Common myeloid progenitor, CD34-positive (primary cell): ENCODE measurements at regions not wholly inside any gene's neighbourhood (a gene's known extent, or its start where the extent isn't known, plus 50 kb on each side); places are given as distances from the start of the nearest gene placed in this dataset.

ENCODE experiments used
- CTCF ChIA-PET: fragments of 350-600 bp; sonication (Branson Sonifier 250); formaldehyde crosslinking; loops from one replicate; lab custom pipeline; 2021; ENCODE audit warnings: antibody characterized with exemption; lab: Charles Lee
- POLR2A ChIA-PET: fragments of 350-600 bp; sonication (Branson Sonifier 250); formaldehyde crosslinking; loops from one replicate; lab custom pipeline; 2021; ENCODE audit warnings: antibody characterized with exemption; lab: Charles Lee
- DNase-seq, 3 donors: peaks; one replicate each; pipeline versions ENCODE4 v3.0.0 to v3.0.0-alpha.2; 2013
- H3K27ac ChIP-seq, 2 experiments: 1 replicate in 1 of 2; 2 replicates in 1 of 2; pipeline ENCODE4 v1.7.0; 2013; ENCODE audit warnings: inconsistent platforms in 2 of 2, low read length in 2 of 2, mild to moderate bottlenecking in 2 of 2, low read depth in 1 of 2, moderate library complexity in 1 of 2; ENCODE audit not compliant: severe bottlenecking in 2 of 2, insufficient read depth in 1 of 2, poor library complexity in 1 of 2
- H3K27me3 ChIP-seq, 5 experiments: replicated peaks in 2 of 5; 1 replicate in 3 of 5; 2 replicates in 2 of 5; pipeline versions ENCODE4 v1.6.1 to v1.7.0; 2013; ENCODE audit warnings: low read length in 4 of 5, mild to moderate bottlenecking in 2 of 5, moderate library complexity in 2 of 5, inconsistent platforms in 1 of 5; ENCODE audit not compliant: insufficient read depth in 5 of 5, control insufficient read depth in 4 of 5
- H3K36me3 ChIP-seq, 4 experiments: 1 replicate in 2 of 4; 2 replicates in 2 of 4; pipeline versions ENCODE4 v1.6.1 to v1.7.0; 2013; ENCODE audit warnings: low read length in 3 of 4, control low read depth in 1 of 4, mild to moderate bottlenecking in 1 of 4; ENCODE audit not compliant: control insufficient read depth in 4 of 4, insufficient read depth in 4 of 4
- H3K4me1 ChIP-seq, 4 experiments: 1 replicate in 3 of 4; 2 replicates in 1 of 4; pipeline versions ENCODE4 v1.6.1 to v1.7.1; 2013; ENCODE audit warnings: low read length in 3 of 4, mild to moderate bottlenecking in 3 of 4, control low read depth in 1 of 4, inconsistent platforms in 1 of 4, moderate library complexity in 1 of 4; ENCODE audit not compliant: control insufficient read depth in 4 of 4, insufficient read depth in 4 of 4; ENCODE audit errors: control extremely low read depth in 1 of 4
- H3K4me3 ChIP-seq, 7 experiments: 1 replicate in 4 of 7; 2 replicates in 3 of 7; pipeline versions ENCODE4 v1.5.1 to v1.7.0; 2013; ENCODE audit warnings: mild to moderate bottlenecking in 7 of 7, low read length in 6 of 7, moderate library complexity in 6 of 7, inconsistent platforms in 2 of 7, low read depth in 2 of 7, control low read depth in 1 of 7; ENCODE audit not compliant: insufficient read depth in 4 of 7, control insufficient read depth in 1 of 7; ENCODE audit errors: extremely low read depth in 1 of 7
- H3K9me3 ChIP-seq, 5 experiments: 1 replicate in 4 of 5; 2 replicates in 1 of 5; pipeline versions ENCODE4 v1.6.1 to v1.7.1; 2013; ENCODE audit warnings: low read length in 4 of 5, mild to moderate bottlenecking in 2 of 5, inconsistent platforms in 1 of 5, low read depth in 1 of 5, moderate library complexity in 1 of 5; ENCODE audit not compliant: control insufficient read depth in 4 of 5, insufficient read depth in 2 of 5; ENCODE audit errors: control extremely low read depth in 1 of 5
- WGBS: methylation state at CpG from one replicate; pipeline ENCODE4 v1.1.5; 2013; ENCODE audit not compliant: insufficient coverage; 5-methylcytosine and 5-hydroxymethylcytosine counted together

DNA sequence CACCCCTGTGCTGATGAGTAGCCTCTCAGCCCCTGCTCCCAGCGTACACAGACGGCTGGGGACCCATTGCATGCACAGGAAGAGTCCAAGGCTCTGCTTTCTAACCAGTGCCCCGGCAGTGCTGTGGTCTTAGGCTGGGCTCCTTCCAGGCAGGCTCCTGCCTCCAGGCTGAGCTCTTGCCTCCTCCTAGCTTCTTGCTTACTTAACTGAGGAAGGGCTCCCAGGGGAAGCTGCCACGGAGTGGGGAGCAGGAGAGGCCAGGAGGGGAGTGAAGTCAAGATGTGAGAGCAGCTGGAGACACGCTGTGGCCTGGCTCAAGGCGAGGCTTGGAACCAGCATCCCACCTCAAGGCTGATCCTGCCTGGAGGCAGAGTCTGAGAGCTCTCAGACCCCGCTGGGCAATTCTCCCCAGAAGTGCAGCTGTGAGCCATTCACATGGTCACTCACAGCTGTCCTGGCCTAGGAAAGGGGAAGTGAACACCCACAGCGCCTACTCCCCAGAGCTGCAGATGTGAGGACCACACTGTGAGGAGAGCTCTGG is 141.0 kb downstream of the TBXT start:
- Histone ChIP-seq H3K36me3 (no peaks in the 10 kb centered on the region), H3K9me3 (no peaks in the 10 kb centered on the region), H3K27ac (no peak overlapping the region), H3K27me3 (peaks cover 0 to 14% (median 2%) of the 10 kb centered on the region in 5 experiments), H3K4me3 (no peak overlapping the region), H3K4me1 (no peaks in the 10 kb centered on the region)
- no peak for DNase-seq
- WGBS = 76% methylated on average over 8 of the region's 8 CpGs
- POLR2A ChIA-PET = interaction anchor here (0.6 kb wide), 1 partner anchor 565 kb away, joined by 3 read pairs; no protein-coding TSS in a partner anchor
- CTCF ChIA-PET = interaction anchor here (0.9 kb wide), 1 partner anchor 15 kb away, joined by 3 read pairs; no protein-coding TSS in a partner anchor

DNA sequence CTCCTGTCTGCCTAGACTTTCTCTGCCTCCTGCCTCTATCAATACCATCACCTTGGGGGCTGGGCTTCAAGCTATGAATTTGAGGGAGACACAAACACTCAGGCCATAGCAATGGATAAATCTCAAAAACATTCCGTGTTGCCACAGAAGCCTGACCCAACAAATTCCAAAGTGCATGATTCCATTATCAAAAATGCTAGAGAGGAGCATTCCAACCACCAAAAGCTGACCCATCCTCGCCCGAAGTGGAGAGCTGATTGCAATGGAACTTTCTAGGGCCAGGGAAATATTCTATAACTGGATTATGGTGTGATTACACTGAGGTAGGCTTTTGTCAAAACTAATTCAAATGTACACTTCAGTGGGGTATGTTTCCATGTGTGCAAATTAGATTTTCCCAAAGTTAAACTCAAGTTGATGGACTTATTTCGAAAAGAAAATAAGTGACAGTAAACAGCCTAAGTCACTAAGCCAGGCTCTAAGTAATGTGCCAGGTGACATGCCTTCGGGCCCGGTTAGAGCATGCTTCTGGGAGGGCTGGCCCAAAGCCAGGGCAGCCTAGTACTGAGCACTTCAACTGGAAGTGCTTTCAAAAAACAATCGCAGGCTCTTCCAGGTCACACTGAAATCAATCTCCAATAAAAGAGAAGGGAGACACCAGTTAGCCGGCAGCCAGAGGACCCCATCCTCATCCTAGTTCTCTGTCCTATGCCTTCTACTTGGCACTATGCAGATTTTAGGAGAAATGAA is 142.3 kb downstream of the TBXT start:
- no peaks in the 10 kb centered on the region for H3K4me1 ChIP-seq
- H3K36me3 ChIP-seq = no peaks in the 10 kb centered on the region
- no peak overlapping the region for H3K27ac ChIP-seq
- H3K27me3 ChIP-seq = peaks cover 0 to 14% (median 2%) of the 10 kb centered on the region in 5 experiments
- ChIA-PET POLR2A (no interaction called here), CTCF (no interaction called here)
- no peak overlapping the region for H3K4me3 ChIP-seq
- no peak for DNase-seq
- 100% methylated on average over 8 of the region's 8 CpGs for WGBS
- H3K9me3 ChIP-seq = peaks cover 0 to 3% (median 0%) of the 10 kb centered on the region in 5 experiments

DNA sequence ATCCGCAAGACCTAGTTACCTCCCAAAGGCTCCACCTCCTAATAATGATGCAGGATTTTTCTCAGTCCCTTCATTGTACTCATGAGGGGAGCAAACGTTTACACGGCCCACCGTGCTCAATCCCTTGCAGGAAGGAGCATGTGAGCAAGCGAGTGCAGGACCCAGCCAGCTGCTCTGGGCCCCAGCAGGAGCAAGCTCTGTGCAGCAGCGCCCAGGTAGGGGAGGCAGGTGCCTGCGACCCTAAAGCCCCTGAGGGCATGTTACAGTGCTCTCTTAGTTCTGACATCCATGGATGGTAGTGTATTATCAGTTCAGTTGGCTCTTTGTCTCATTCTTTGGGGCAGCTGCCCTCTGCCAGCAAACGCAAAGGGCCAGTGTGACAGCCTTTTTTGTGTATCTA is 143.4 kb downstream of the TBXT start:
- H3K27ac ChIP-seq = no peak overlapping the region
- H3K4me3 ChIP-seq = no peak overlapping the region
- DNase-seq = no peak
- 98% methylated on average over 8 of the region's 8 CpGs for WGBS
- POLR2A ChIA-PET = no interaction called here
- CTCF ChIA-PET = no interaction called here
- no peaks in the 10 kb centered on the region for H3K4me1 ChIP-seq
- H3K36me3 ChIP-seq = no peaks in the 10 kb centered on the region
- peaks cover 0 to 6% (median 0%) of the 10 kb centered on the region in 5 experiments for H3K9me3 ChIP-seq
- peaks cover 0 to 9% (median 0%) of the 10 kb centered on the region in 5 experiments for H3K27me3 ChIP-seq

DNA sequence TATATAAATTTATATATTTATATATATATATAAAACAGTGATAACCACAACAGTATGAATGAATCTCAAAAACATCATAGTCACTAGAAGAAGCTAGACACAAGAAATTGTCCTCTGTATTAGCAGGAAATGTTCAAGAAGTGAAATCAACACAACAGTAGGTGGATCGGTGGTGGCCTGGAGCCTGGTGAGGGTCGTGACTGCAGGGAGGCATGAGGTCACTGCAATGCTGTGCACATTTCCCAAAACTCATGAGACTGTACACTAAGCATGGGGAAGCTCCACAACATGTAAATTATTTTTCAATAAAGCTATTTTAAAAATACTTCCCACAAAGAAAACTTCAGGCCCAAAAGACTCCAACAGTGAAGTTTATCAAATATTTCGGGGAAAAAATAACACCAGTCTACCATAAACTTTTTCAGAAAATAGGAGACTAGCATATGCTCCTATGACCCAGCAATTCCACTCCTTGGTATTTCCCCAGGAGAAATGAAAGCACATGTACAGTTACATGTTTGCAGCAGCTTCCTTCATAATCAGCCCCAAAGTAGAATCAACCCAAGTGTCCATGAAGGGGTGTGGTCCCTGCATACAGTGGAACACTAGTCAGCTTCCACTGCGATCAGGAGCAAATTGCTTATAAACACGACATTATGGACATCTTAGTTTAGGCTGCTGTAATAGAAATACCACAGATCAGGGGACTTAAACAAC is 144.2 kb downstream of the TBXT start:
- no peak for DNase-seq
- Histone ChIP-seq H3K27ac (no peak overlapping the region), H3K36me3 (no peaks in the 10 kb centered on the region), H3K4me1 (no peaks in the 10 kb centered on the region), H3K9me3 (peaks cover 0 to 12% (median 0%) of the 10 kb centered on the region in 5 experiments), H3K4me3 (no peak overlapping the region), H3K27me3 (peaks cover 0 to 9% (median 0%) of the 10 kb centered on the region in 5 experiments)
- CTCF ChIA-PET = no interaction called here
- POLR2A ChIA-PET = no interaction called here
- 97% methylated on average over 5 of the region's 5 CpGs for WGBS

DNA sequence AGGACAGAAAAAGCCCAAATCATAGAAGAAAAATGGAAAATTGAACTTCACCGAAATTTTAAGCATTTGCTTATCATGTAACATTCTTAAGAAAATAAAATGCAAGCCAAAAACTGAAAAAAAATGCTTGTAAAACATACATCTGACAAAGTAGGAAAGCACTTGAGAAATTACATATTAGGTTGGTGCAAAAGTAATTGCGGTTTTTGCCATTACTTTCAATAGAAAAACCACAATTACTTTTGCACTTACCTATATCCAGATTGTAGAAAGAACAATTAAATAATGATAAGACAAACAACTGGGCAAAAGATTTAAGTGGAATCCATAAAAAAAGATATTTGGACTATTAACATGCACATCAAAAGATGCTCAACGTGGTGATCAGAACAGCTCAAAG is 146.2 kb downstream of the TBXT start:
- whole genome bisulfite sequencing = no CpG with 5 or more reads among the region's 3 CpGs

DNA sequence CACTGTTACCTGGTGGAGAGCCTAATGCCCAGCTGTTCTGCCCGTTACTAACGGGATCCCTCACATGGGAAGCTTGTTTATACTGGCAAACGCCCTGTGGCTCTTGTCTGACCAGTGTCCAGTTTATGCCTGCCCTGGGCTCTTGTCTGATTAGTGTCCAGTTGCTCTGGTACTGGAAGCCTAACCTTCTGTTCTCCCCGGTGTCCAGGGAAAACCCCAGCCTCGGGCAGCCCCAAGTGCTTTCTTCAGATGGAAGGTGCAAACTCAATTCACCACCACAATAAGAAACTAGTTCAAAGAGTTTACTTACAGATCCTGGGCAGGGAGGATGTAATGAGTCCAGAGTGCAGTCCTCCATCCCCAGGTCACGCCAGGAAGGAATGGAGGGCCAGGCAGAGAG is 148.4 kb downstream of the TBXT start:
- Histone ChIP-seq H3K36me3 (no peaks in the 10 kb centered on the region), H3K4me1 (no peaks in the 10 kb centered on the region), H3K9me3 (peaks cover 0 to 22% (median 1%) of the 10 kb centered on the region in 5 experiments), H3K4me3 (no peak overlapping the region), H3K27ac (no peak overlapping the region), H3K27me3 (peaks cover 0 to 4% (median 0%) of the 10 kb centered on the region in 5 experiments)
- WGBS = 86% methylated on average over 4 of the region's 6 CpGs
- ChIA-PET CTCF (no interaction called here), POLR2A (no interaction called here)
- DNase-seq = no peak

More for the DNA sequence above, 146.2 kb downstream of the TBXT start:
- Histone ChIP-seq H3K4me1 (no peaks in the 10 kb centered on the region), H3K36me3 (no peaks in the 10 kb centered on the region), H3K9me3 (peaks cover 0 to 22% (median 1%) of the 10 kb centered on the region in 5 experiments), H3K27me3 (peaks cover 0 to 1% (median 0%) of the 10 kb centered on the region in 5 experiments), H3K27ac (no peak overlapping the region), H3K4me3 (no peak overlapping the region)
- no peak for DNase-seq
- CTCF ChIA-PET = no interaction called here
- POLR2A ChIA-PET = no interaction called here
